Transverse colon (tissue), 3 donors: ENCODE measurements at regions not wholly inside any gene's neighbourhood (a gene's known extent, or its start where the extent isn't known, plus 50 kb on each side); places are given as distances from the start of the nearest gene placed in this dataset.

Experiments
- POLR2A ChIP-seq: fragments of 450-650 bp; IDR thresholded peaks from one replicate; pipeline ENCODE4 v1.6.1; 2016; ENCODE audit warnings: antibody characterized with exemption, mild to moderate bottlenecking, moderate library complexity
- TF ChIP-seq, protein P1 (sequence below), 5 experiments: fragments of 200-600 bp in 3 of 5; fragments of 450-650 bp in 2 of 5; sonication (generic) in 3 of 5; IDR thresholded peaks; 1 replicate in 2 of 5; 2 replicates in 3 of 5; pipeline ENCODE4 v1.5.1; 2016 to 2017; ENCODE audit warnings: antibody characterized with exemption in 5 of 5, inconsistent platforms in 3 of 5, mild to moderate bottlenecking in 2 of 5, moderate library complexity in 1 of 5

DNA sequence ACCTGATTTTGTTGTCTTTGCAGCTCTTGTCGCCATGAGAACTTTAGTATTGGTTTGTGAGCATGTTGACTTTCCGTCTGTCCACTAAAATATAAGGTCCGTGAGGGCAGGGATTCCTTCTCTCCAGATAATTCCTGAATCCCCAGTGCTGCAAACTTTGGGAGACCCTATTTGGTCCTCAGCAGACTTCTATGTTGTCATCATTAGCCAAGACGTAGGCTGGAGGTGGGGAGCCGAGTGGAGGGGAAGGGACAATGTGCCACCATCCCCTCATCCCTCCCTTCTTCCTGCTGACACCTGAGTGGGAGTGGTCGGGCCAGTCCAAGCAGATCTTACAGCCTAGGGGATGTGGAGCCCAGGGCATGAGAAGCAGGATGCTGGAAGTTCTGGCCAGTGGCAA lies 690.6 kb downstream of the TBC1D22A start:
- no peak for TF ChIP-seq POLR2A
- TF ChIP-seq, protein P1, sequence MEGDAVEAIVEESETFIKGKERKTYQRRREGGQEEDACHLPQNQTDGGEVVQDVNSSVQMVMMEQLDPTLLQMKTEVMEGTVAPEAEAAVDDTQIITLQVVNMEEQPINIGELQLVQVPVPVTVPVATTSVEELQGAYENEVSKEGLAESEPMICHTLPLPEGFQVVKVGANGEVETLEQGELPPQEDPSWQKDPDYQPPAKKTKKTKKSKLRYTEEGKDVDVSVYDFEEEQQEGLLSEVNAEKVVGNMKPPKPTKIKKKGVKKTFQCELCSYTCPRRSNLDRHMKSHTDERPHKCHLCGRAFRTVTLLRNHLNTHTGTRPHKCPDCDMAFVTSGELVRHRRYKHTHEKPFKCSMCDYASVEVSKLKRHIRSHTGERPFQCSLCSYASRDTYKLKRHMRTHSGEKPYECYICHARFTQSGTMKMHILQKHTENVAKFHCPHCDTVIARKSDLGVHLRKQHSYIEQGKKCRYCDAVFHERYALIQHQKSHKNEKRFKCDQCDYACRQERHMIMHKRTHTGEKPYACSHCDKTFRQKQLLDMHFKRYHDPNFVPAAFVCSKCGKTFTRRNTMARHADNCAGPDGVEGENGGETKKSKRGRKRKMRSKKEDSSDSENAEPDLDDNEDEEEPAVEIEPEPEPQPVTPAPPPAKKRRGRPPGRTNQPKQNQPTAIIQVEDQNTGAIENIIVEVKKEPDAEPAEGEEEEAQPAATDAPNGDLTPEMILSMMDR (IDR thresholded peaks at IDR 0.05), result no peak
